H9 (cell line): ENCODE measurements at regions not wholly inside any gene's neighbourhood (a gene's known extent, or its start where the extent isn't known, plus 50 kb on each side); places are given as distances from the start of the nearest gene placed in this dataset.

Source experiments
- DNase-seq: peaks from one replicate; pipeline ENCODE4 v3.0.0-alpha.2; 2017
- H2AFZ ChIP-seq: one replicate; pipeline ENCODE4 v1.6.1; 2013; ENCODE audit warnings: mild to moderate bottlenecking, low read length, control low read depth, moderate library complexity
- H2AK5ac ChIP-seq: 2 replicates; pipeline ENCODE4 v1.6.1; 2013; ENCODE audit warnings: low read length, control low read depth, mixed read lengths; ENCODE audit not compliant: insufficient read length
- H2BK120ac ChIP-seq: one replicate; pipeline ENCODE4 v1.6.1; 2013; ENCODE audit warnings: low read depth, mild to moderate bottlenecking, low read length, control low read depth, inconsistent platforms; ENCODE audit not compliant: poor library complexity, severe bottlenecking
- H2BK12ac ChIP-seq: 2 replicates; pipeline ENCODE4 v1.6.1; 2013; ENCODE audit warnings: low read length, control low read depth, mixed read lengths, low read depth; ENCODE audit not compliant: insufficient read length
- H2BK15ac ChIP-seq: 2 replicates; pipeline ENCODE4 v1.6.1; 2013; ENCODE audit warnings: low read depth, low read length, control low read depth
- H2BK20ac ChIP-seq: one replicate; pipeline ENCODE4 v1.6.1; 2013; ENCODE audit warnings: low read depth, mild to moderate bottlenecking, low read length, control low read depth, inconsistent platforms; ENCODE audit not compliant: poor library complexity, severe bottlenecking
- H2BK5ac ChIP-seq: 2 replicates; pipeline ENCODE4 v1.6.1; 2013; ENCODE audit warnings: low read length, control low read depth, mixed read lengths; ENCODE audit not compliant: insufficient read length
- H3K14ac ChIP-seq: 2 replicates; pipeline ENCODE4 v1.6.1; 2013; ENCODE audit warnings: low read length, control low read depth; ENCODE audit not compliant: insufficient read depth
- H3K18ac ChIP-seq: 2 replicates; pipeline ENCODE4 v1.6.1; 2013; ENCODE audit warnings: low read depth, mild to moderate bottlenecking, mixed read lengths, low read length, control low read depth; ENCODE audit not compliant: insufficient read length
- H3K23ac ChIP-seq: 2 replicates; pipeline ENCODE4 v1.6.1; 2013; ENCODE audit warnings: low read length, control low read depth, mixed read lengths, low read depth; ENCODE audit not compliant: insufficient read length
- H3K23me2 ChIP-seq: 2 replicates; pipeline ENCODE4 v1.6.1; 2013; ENCODE audit warnings: low read depth, mild to moderate bottlenecking, mixed read lengths, low read length, control low read depth; ENCODE audit not compliant: insufficient read length, poor library complexity, severe bottlenecking
- H3K27ac ChIP-seq: 2 replicates; pipeline ENCODE4 v1.5.1; 2013; ENCODE audit warnings: low read length, control low read depth, mixed read lengths, low read depth; ENCODE audit not compliant: insufficient read length
- H3K27me3 ChIP-seq: 2 replicates; pipeline ENCODE4 v1.6.1; 2013; ENCODE audit warnings: low read length, control low read depth, inconsistent platforms; ENCODE audit not compliant: insufficient read depth
- H3K4ac ChIP-seq: 2 replicates; pipeline ENCODE4 v1.6.1; 2013; ENCODE audit warnings: low read depth, mild to moderate bottlenecking, control low read depth, inconsistent platforms, low read length, moderate library complexity
- H3K4me1 ChIP-seq: 2 replicates; pipeline ENCODE4 v1.6.1; 2013; ENCODE audit warnings: low read length, control low read depth, inconsistent platforms; ENCODE audit not compliant: insufficient read depth
- H3K4me2 ChIP-seq: 2 replicates; pipeline ENCODE4 v1.6.1; 2013; ENCODE audit warnings: low read length, control low read depth, mixed read lengths; ENCODE audit not compliant: insufficient read length, insufficient read depth
- H3K56ac ChIP-seq: 2 replicates; pipeline ENCODE4 v1.6.1; 2013; ENCODE audit warnings: low read depth, mild to moderate bottlenecking, mixed read lengths, low read length, control low read depth; ENCODE audit not compliant: insufficient read length
- H3K79me1 ChIP-seq: 2 replicates; pipeline ENCODE4 v1.6.1; 2013; ENCODE audit warnings: low read depth, mild to moderate bottlenecking, moderate library complexity, low read length, control low read depth, inconsistent platforms; ENCODE audit not compliant: insufficient read depth, poor library complexity, severe bottlenecking
- H3K79me2 ChIP-seq: 2 replicates; pipeline ENCODE4 v1.6.1; 2013; ENCODE audit warnings: low read length, control low read depth, inconsistent platforms; ENCODE audit not compliant: insufficient read depth
- H3K9ac ChIP-seq: 2 replicates; pipeline ENCODE4 v1.6.1; 2013; ENCODE audit warnings: low read length, control low read depth, mixed read lengths; ENCODE audit not compliant: insufficient read length; ENCODE audit errors: extremely low read depth
- H3K9me3 ChIP-seq: one replicate; pipeline ENCODE4 v1.6.1; 2013; ENCODE audit warnings: low read depth, low read length, inconsistent platforms; ENCODE audit not compliant: control insufficient read depth
- H3T11ph ChIP-seq: one replicate; pipeline ENCODE4 v1.6.1; 2013; ENCODE audit warnings: mild to moderate bottlenecking, low read length, control low read depth, inconsistent platforms
- H4K20me1 ChIP-seq: one replicate; pipeline ENCODE4 v1.6.1; 2013; ENCODE audit not compliant: control insufficient read depth, insufficient read length, insufficient read depth
- H4K5ac ChIP-seq: 2 replicates; pipeline ENCODE4 v1.6.1; 2013; ENCODE audit warnings: low read depth, mild to moderate bottlenecking, mixed read lengths, low read length, control low read depth; ENCODE audit not compliant: insufficient read length
- H4K8ac ChIP-seq: replicated peaks from 2 replicates; pipeline ENCODE4 v1.6.1; 2013; ENCODE audit warnings: low read length, control low read depth, mixed read lengths, low read depth; ENCODE audit not compliant: insufficient read length
- H4K91ac ChIP-seq: 2 replicates; pipeline ENCODE4 v1.6.1; 2013; ENCODE audit warnings: low read depth, mild to moderate bottlenecking, moderate library complexity, mixed read lengths, low read length, control low read depth; ENCODE audit not compliant: insufficient read length
- H3K27ac Mint-ChIP-seq, 3 experiments: 2 replicates in 2 of 3; 3 replicates in 1 of 3; pipeline ENCODE4 v1.8.0; 2020 to 2021; ENCODE audit warnings: mixed read lengths in 3 of 3, mild to moderate bottlenecking in 1 of 3, moderate library complexity in 1 of 3
- H3K27me3 Mint-ChIP-seq: 2 replicates; pipeline ENCODE4 v1.8.0; 2021; ENCODE audit warnings: low read depth, mild to moderate bottlenecking, moderate library complexity, mixed read lengths
- H3K36me3 Mint-ChIP-seq, 3 experiments: 2 replicates in 2 of 3; 3 replicates in 1 of 3; pipeline ENCODE4 v1.8.0; 2020 to 2021; ENCODE audit warnings: low read depth in 3 of 3, mixed read lengths in 3 of 3; ENCODE audit not compliant: insufficient read depth in 1 of 3
- H3K4me1 Mint-ChIP-seq, 2 experiments: 2 replicates each; pipeline ENCODE4 v1.8.0; 2020; ENCODE audit warnings: mixed read lengths in 2 of 2
- H3K4me3 Mint-ChIP-seq, 2 experiments: 2 replicates in 1 of 2; 3 replicates in 1 of 2; pipeline ENCODE4 v1.8.0; 2020 to 2021; ENCODE audit warnings: mild to moderate bottlenecking in 2 of 2, mixed read lengths in 2 of 2, moderate library complexity in 1 of 2
- H3K9me3 Mint-ChIP-seq, 2 experiments: 2 replicates in 1 of 2; 3 replicates in 1 of 2; pipeline ENCODE4 v1.8.0; 2020; ENCODE audit warnings: mild to moderate bottlenecking in 2 of 2, mixed read lengths in 2 of 2, moderate library complexity in 1 of 2
- CTCF ChIP-seq: fragments of 200-600 bp; sonication (generic); conservative IDR thresholded peaks from 3 replicates; pipeline ENCODE4 v1.8.0; 2021; ENCODE audit warnings: antibody characterized with exemption, mild to moderate bottlenecking
- WGBS: extraction: QIAGEN DNeasy Blood & Tissue Kit; methylation state at CpG from one replicate; pipeline ENCODE4 v1.1.7; 2013; ENCODE audit warnings: missing lambda C conversion rate, low lambda C conversion rate, mixed read lengths; ENCODE audit not compliant: insufficient read length; ENCODE audit errors: extremely low coverage; 5-methylcytosine and 5-hydroxymethylcytosine counted together

GRCh38 chr20:40835321-40835720 is 146.3 kb upstream of the MAFB start:
- no peaks in the 10 kb centered on the region for H3K79me2 ChIP-seq

More at GRCh38 chr20:40835321-40835720, 146.3 kb upstream of the MAFB start:
- H3K27ac Mint-ChIP-seq = no peak overlapping the region
- H3K9me3 Mint-ChIP-seq = peaks cover 0 to 16% of the 10 kb centered on the region in 2 experiments; a peak in 4 of 5 replicates
- H3K36me3 Mint-ChIP-seq = no peaks in the 10 kb centered on the region; a peak in 2 of 7 replicates
- Histone ChIP-seq H3K56ac (no peak overlapping the region), H3K79me1 (no peaks in the 10 kb centered on the region), H4K5ac (no peak overlapping the region), H3K9me3 (no peaks in the 10 kb centered on the region), H3K9ac (no peak overlapping the region), H2BK120ac (no peak overlapping the region), H2BK20ac (no peak overlapping the region), H3K23me2 (no peaks in the 10 kb centered on the region), H2BK5ac (no peak overlapping the region), H4K8ac (no peak overlapping the region), H3K18ac (no peak overlapping the region), H3K4me1 (no peaks in the 10 kb centered on the region), H3K4ac (no peak overlapping the region), H4K91ac (no peak overlapping the region), H2AK5ac (no peak overlapping the region), H3K27me3 (no peaks in the 10 kb centered on the region), H4K20me1 (no peaks in the 10 kb centered on the region), H3K4me2 (no peak overlapping the region), H3T11ph (no peak overlapping the region), H3K23ac (no peak overlapping the region), H2BK15ac (no peak overlapping the region), H2AFZ (no peak overlapping the region), H3K27ac (no peak overlapping the region), H3K14ac (no peak overlapping the region), H2BK12ac (no peak overlapping the region)
- no peak for TF ChIP-seq CTCF
- no peak overlapping the region for H3K4me3 Mint-ChIP-seq
- no CpG with 5 or more reads among the region's 5 CpGs for WGBS
- DNase-seq = no peak
- peaks cover 8% of the 10 kb centered on the region for H3K27me3 Mint-ChIP-seq
- H3K4me1 Mint-ChIP-seq = peaks cover 0 to 4% of the 10 kb centered on the region in 2 experiments; a peak in 2 of 4 replicates
